HEK293T (cell line): ENCODE measurements at regions not wholly inside any gene's neighbourhood (a gene's known extent, or its start where the extent isn't known, plus 50 kb on each side); places are given as distances from the start of the nearest gene placed in this dataset.

Experiments
- CTCF ChIA-PET: fragments of 350-600 bp; formaldehyde crosslinking; extraction: SDS; loops from one replicate; lab custom pipeline; 2021; ENCODE audit warnings: antibody characterized with exemption, inconsistent platforms; lab: Yijun Ruan, JAX
- POLR2A ChIA-PET: fragments of 350-600 bp; formaldehyde crosslinking; extraction: SDS; loops from one replicate; lab custom pipeline; 2020; ENCODE audit warnings: antibody characterized with exemption, inconsistent platforms; lab: Yijun Ruan, JAX
- DNase-seq: peaks from one replicate; pipeline ENCODE4 v3.0.0; 2012; ENCODE audit warnings: mixed read lengths; ENCODE audit errors: extremely low spot score
- ARNT ChIP-seq: fragments of 450-650 bp; IDR thresholded peaks from 2 replicates; pipeline ENCODE4 v1.6.1; 2017; ENCODE audit warnings: mild to moderate bottlenecking
- BHLHE40 ChIP-seq: fragments of 450-650 bp; IDR thresholded peaks from 2 replicates; pipeline ENCODE4 v1.6.1; 2016; ENCODE audit warnings: mild to moderate bottlenecking, moderate library complexity, borderline replicate concordance
- CTBP1 ChIP-seq: fragments of 450-650 bp; IDR thresholded peaks from 2 replicates; pipeline ENCODE4 v1.6.1; 2016; ENCODE audit warnings: borderline replicate concordance
- ELF4 ChIP-seq: fragments of 450-650 bp; IDR thresholded peaks from 2 replicates; pipeline ENCODE4 v1.6.1; 2017; ENCODE audit warnings: antibody characterized with exemption
- FOXA1 ChIP-seq: fragments of 450-650 bp; IDR thresholded peaks from 2 replicates; pipeline ENCODE4 v1.6.1; 2016; ENCODE audit warnings: mild to moderate bottlenecking
- FOXK2 ChIP-seq: fragments of 450-650 bp; IDR thresholded peaks from 2 replicates; pipeline ENCODE4 v1.6.1; 2016; ENCODE audit warnings: mild to moderate bottlenecking
- FOXM1 ChIP-seq: fragments of 450-650 bp; IDR thresholded peaks from 2 replicates; pipeline ENCODE4 v1.6.1; 2017; ENCODE audit warnings: mild to moderate bottlenecking, borderline replicate concordance
- HDGF ChIP-seq: fragments of 450-650 bp; IDR thresholded peaks from 2 replicates; pipeline ENCODE4 v1.6.1; 2017; ENCODE audit warnings: antibody characterized with exemption, borderline replicate concordance
- L3MBTL2 ChIP-seq: fragments of 450-650 bp; conservative IDR thresholded peaks from 2 replicates; pipeline ENCODE4 v1.6.1; 2016; ENCODE audit warnings: mild to moderate bottlenecking
- LEF1 ChIP-seq: fragments of 450-650 bp; IDR thresholded peaks from 2 replicates; pipeline ENCODE4 v1.6.1; 2017; ENCODE audit warnings: mild to moderate bottlenecking, borderline replicate concordance
- NFRKB ChIP-seq: fragments of 450-650 bp; IDR thresholded peaks from 2 replicates; pipeline ENCODE4 v1.6.1; 2016; ENCODE audit warnings: mild to moderate bottlenecking, moderate library complexity
- SP1 ChIP-seq: fragments of 450-650 bp; IDR thresholded peaks from 2 replicates; pipeline ENCODE4 v1.6.1; 2017
- SUZ12 ChIP-seq: fragments of 450-650 bp; IDR thresholded peaks from 2 replicates; pipeline ENCODE4 v1.6.1; 2016; ENCODE audit warnings: mild to moderate bottlenecking
- TARDBP ChIP-seq: fragments of 450-650 bp; IDR thresholded peaks from 2 replicates; pipeline ENCODE4 v1.6.1; 2016
- ZNF384 ChIP-seq: fragments of 450-650 bp; IDR thresholded peaks from 2 replicates; pipeline ENCODE4 v1.6.1; 2016
- TF ChIP-seq, protein P1 (sequence below): fragments of 450-650 bp; IDR thresholded peaks from 2 replicates; pipeline ENCODE4 v1.6.1; 2016

- ChIA-PET CTCF (no interaction called here), POLR2A (no interaction called here)
- TF ChIP-seq SP1 = no peak
- TF ChIP-seq FOXM1 = no peak
- DNase-seq = no peak
Measured at GRCh38 chrX:63436865-63437264, 85.7 kb upstream of the SPIN4 start.

- ChIA-PET CTCF (no interaction called here), POLR2A (no interaction called here)
- DNase-seq = no peak
- TF ChIP-seq FOXK2 = no peak
- TF ChIP-seq ZNF384 = no peak
- no peak for TF ChIP-seq HDGF
- TF ChIP-seq ELF4 = no peak
- TF ChIP-seq TARDBP = no peak
- TF ChIP-seq LEF1 = no peak
- TF ChIP-seq ARNT = no peak
- no peak for TF ChIP-seq FOXA1
- TF ChIP-seq FOXM1 = no peak
- TF ChIP-seq SUZ12 = no peak
- TF ChIP-seq NFRKB = no peak
- no peak for TF ChIP-seq CTBP1
- no peak for TF ChIP-seq L3MBTL2
- no peak for TF ChIP-seq SP1
Measured at GRCh38 chrX:63434665-63435064, 83.5 kb upstream of the SPIN4 start.

- no peak for DNase-seq
- no peak for TF ChIP-seq ZNF384
- TF ChIP-seq, protein P1, sequence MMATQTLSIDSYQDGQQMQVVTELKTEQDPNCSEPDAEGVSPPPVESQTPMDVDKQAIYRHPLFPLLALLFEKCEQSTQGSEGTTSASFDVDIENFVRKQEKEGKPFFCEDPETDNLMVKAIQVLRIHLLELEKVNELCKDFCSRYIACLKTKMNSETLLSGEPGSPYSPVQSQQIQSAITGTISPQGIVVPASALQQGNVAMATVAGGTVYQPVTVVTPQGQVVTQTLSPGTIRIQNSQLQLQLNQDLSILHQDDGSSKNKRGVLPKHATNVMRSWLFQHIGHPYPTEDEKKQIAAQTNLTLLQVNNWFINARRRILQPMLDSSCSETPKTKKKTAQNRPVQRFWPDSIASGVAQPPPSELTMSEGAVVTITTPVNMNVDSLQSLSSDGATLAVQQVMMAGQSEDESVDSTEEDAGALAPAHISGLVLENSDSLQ = no peak
- TF ChIP-seq ELF4 = no peak
- no peak for TF ChIP-seq SUZ12
- no peak for TF ChIP-seq HDGF
- no peak for TF ChIP-seq BHLHE40
- TF ChIP-seq L3MBTL2 = no peak
- no peak for TF ChIP-seq NFRKB
- no peak for TF ChIP-seq LEF1
- TF ChIP-seq SP1 = no peak
- TF ChIP-seq FOXA1 = no peak
- TF ChIP-seq FOXK2 = no peak
- TF ChIP-seq ARNT = no peak
- no peak for TF ChIP-seq FOXM1
- no peak for TF ChIP-seq CTBP1
- no peak for TF ChIP-seq TARDBP
- ChIA-PET CTCF (no interaction called here), POLR2A (no interaction called here)
Measured at GRCh38 chrX:63434206-63434605, 83.1 kb upstream of the SPIN4 start.

GRCh38 chrX:63430026-63430425, 78.9 kb upstream of the SPIN4 start:
- ChIA-PET CTCF (no interaction called here), POLR2A (no interaction called here)
- TF ChIP-seq L3MBTL2 (no peak), FOXM1 (no peak), FOXA1 (no peak), SUZ12 (no peak), ZNF384 (no peak), HDGF (no peak), ELF4 (no peak), SP1 (no peak), BHLHE40 (no peak), TARDBP (no peak), FOXK2 (no peak), LEF1 (no peak), CTBP1 (no peak), NFRKB (no peak), ARNT (no peak)
- TF ChIP-seq, protein P1 = no peak
- DNase-seq = no peak

DNA sequence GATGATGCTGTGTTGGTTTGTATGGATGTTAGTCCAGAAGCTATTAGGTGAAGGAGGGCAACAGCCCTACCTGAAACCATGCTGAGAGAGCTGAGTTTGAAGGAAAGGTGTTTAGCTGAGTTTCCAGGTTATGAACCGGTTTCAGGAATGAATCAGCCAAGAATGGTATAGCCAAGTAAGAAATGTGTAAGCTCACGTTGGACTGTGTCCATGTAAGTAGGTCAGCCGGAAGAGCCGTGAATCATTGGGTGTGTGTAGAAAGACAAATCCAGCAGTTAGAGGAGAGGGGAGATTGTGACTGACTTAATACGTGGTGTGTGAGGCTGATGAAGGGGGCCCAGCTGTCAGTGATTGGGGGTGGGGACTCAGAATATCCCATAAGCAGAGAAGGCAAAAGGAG, 77.2 kb upstream of the SPIN4 start:
- TF ChIP-seq HDGF (no peak), FOXA1 (no peak), BHLHE40 (no peak), ZNF384 (no peak), FOXK2 (no peak), ARNT (no peak), TARDBP (no peak), L3MBTL2 (no peak), SP1 (no peak), FOXM1 (no peak), ELF4 (no peak)
- TF ChIP-seq, protein P1 = no peak
- no peak for DNase-seq
- ChIA-PET CTCF (no interaction called here), POLR2A (no interaction called here)

DNA sequence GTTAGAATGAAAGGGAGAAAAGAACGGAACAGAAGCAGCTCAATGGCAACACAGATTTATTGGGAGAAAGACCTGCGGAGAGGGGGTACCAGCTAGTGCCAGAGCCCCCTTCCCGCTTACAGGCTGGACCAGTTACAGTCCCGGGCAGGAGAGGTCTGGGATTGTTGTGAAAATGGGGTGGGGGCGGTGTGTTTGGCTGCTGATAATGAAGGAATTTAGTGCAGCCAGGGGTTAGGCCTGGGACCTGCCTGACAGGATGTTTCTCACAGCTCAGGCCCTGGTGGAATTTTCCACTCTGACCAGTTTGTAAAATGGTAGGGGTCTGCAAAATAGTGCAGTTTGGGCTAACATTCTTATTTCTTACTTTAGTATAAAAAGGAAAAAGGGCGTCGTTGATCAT, 75.4 kb upstream of the SPIN4 start:
- DNase-seq = no peak
- POLR2A ChIA-PET = no interaction called here
- no peak for TF ChIP-seq ARNT
- TF ChIP-seq FOXM1 = no peak
- no peak for TF ChIP-seq TARDBP
- TF ChIP-seq FOXK2 = no peak
- no peak for TF ChIP-seq NFRKB
- TF ChIP-seq LEF1 = no peak
- no peak for TF ChIP-seq ELF4
- TF ChIP-seq CTBP1 = no peak
- TF ChIP-seq HDGF = no peak
- no peak for TF ChIP-seq SP1
- CTCF ChIA-PET = no interaction called here
